ENCODE measurements at regions not wholly inside any gene's neighbourhood (a gene's known extent, or its start where the extent isn't known, plus 50 kb on each side); places are given as distances from the start of the nearest gene placed in this dataset.

GRCh38 chr1:59116920-59117542 is 179.9 kb upstream of the FGGY start:
- no peaks in the 10 kb centered on the region for H3K27me3 ChIP-seq (ENCODE audit: insufficient read depth, low read depth, low read length)
- no peak overlapping the region for H3K9ac ChIP-seq (ENCODE audit: low read length)
- H3K79me2 ChIP-seq (replicated peaks; ENCODE audit: insufficient read depth, low read length), result no peaks in the 10 kb centered on the region
- H3K4me3 ChIP-seq (ENCODE audit: low read length), result no peak overlapping the region
- no peak for TF ChIP-seq CTCF (IDR thresholded peaks at IDR 0.05; ENCODE audit: poor library complexity, severe bottlenecking)
- no peak for TF ChIP-seq MXI1 (conservative IDR thresholded peaks at IDR 0.05; ENCODE audit: poor library complexity, severe bottlenecking)
- no peak for TF ChIP-seq REST (IDR thresholded peaks at IDR 0.05; ENCODE audit: borderline replicate concordance)
- TF ChIP-seq EZH2 (IDR thresholded peaks at IDR 0.05; ENCODE audit: borderline replicate concordance, insufficient read depth, low read length, poor library complexity, severe bottlenecking), result no peak
- TF ChIP-seq POLR2AphosphoS5 (IDR thresholded peaks at IDR 0.05), result no peak
- TF ChIP-seq SMC3 (conservative IDR thresholded peaks at IDR 0.05; ENCODE audit: poor library complexity), result no peak
- no peak for TF ChIP-seq RAD21 (conservative IDR thresholded peaks at IDR 0.05)
- TF ChIP-seq TAF1 (IDR thresholded peaks at IDR 0.05; ENCODE audit: low read depth), result no peak
- no peak for TF ChIP-seq EP300 (conservative IDR thresholded peaks at IDR 0.05; ENCODE audit: poor library complexity, severe bottlenecking)
- H3K36me3 ChIP-seq (ENCODE audit: insufficient read depth, low read length), result no peaks in the 10 kb centered on the region
- H3K9me2 ChIP-seq (ENCODE audit: insufficient read depth, low read length), result no peaks in the 10 kb centered on the region
- H3K9me3 ChIP-seq (ENCODE audit: low read length), result no peaks in the 10 kb centered on the region
- no peaks in the 10 kb centered on the region for H3F3A ChIP-seq (ENCODE audit: insufficient read depth, low read length, poor library complexity, severe bottlenecking)
- no peaks in the 10 kb centered on the region for H4K20me1 ChIP-seq (ENCODE audit: insufficient read depth)
- H3K27ac ChIP-seq (ENCODE audit: low read length), result no peak overlapping the region
- H3K4me2 ChIP-seq (ENCODE audit: low read length), result no peak overlapping the region
- H2AFZ ChIP-seq (ENCODE audit: low read depth, low read length), result no peak overlapping the region

- Histone ChIP-seq H3K4me2 (ENCODE audit: low read length) (no peak overlapping the region), H4K20me1 (ENCODE audit: insufficient read depth) (no peaks in the 10 kb centered on the region), H3K9me3 (ENCODE audit: low read length) (no peaks in the 10 kb centered on the region), H3K27me3 (ENCODE audit: insufficient read depth, low read depth, low read length) (no peaks in the 10 kb centered on the region), H3K79me2 (replicated peaks; ENCODE audit: insufficient read depth, low read length) (no peaks in the 10 kb centered on the region), H3F3A (ENCODE audit: insufficient read depth, low read length, poor library complexity, severe bottlenecking) (no peaks in the 10 kb centered on the region), H2AFZ (ENCODE audit: low read depth, low read length) (no peak overlapping the region), H3K9ac (ENCODE audit: low read length) (no peak overlapping the region), H3K9me2 (ENCODE audit: insufficient read depth, low read length) (no peaks in the 10 kb centered on the region), H3K27ac (ENCODE audit: low read length) (no peak overlapping the region), H3K36me3 (ENCODE audit: insufficient read depth, low read length) (no peaks in the 10 kb centered on the region), H3K4me3 (ENCODE audit: low read length) (no peak overlapping the region)
- TF ChIP-seq MXI1 (conservative IDR thresholded peaks at IDR 0.05; ENCODE audit: poor library complexity, severe bottlenecking), result no peak
- no peak for TF ChIP-seq CTCF (IDR thresholded peaks at IDR 0.05; ENCODE audit: poor library complexity, severe bottlenecking)
- TF ChIP-seq RAD21 (conservative IDR thresholded peaks at IDR 0.05), result no peak
- TF ChIP-seq REST (IDR thresholded peaks at IDR 0.05; ENCODE audit: borderline replicate concordance), result no peak
- no peak for TF ChIP-seq POLR2AphosphoS5 (IDR thresholded peaks at IDR 0.05)
- no peak for TF ChIP-seq EP300 (conservative IDR thresholded peaks at IDR 0.05; ENCODE audit: poor library complexity, severe bottlenecking)
- TF ChIP-seq TAF1 (IDR thresholded peaks at IDR 0.05; ENCODE audit: low read depth), result no peak
- no peak for TF ChIP-seq EZH2 (IDR thresholded peaks at IDR 0.05; ENCODE audit: borderline replicate concordance, insufficient read depth, low read length, poor library complexity, severe bottlenecking)
- no peak for TF ChIP-seq SMC3 (conservative IDR thresholded peaks at IDR 0.05; ENCODE audit: poor library complexity)
Observed at GRCh38 chr1:59122527-59122926, 174.4 kb upstream of the FGGY start.
